ENCODE measurements at regions not wholly inside any gene's neighbourhood (a gene's known extent, or its start where the extent isn't known, plus 50 kb on each side); places are given as distances from the start of the nearest gene placed in this dataset.

DNA sequence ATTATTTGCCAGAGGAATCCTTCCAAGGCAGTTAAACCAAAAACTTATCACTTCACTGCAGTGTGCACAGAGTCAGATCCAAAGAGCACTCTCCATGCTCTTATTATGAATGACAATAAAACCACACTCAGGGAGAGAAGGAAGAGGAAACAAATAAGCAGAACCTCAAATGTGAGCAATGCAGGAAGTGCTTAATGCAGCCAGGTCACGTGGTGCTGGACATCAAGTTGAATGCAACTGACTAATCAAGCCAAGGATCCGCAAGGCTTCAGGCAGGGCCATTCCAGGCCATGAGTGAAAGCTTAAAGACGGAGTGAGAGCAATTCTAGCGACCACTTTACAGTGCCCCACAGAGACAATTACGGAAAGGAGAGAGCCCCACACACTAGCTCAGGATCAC lies 230.4 kb upstream of the PUM3 start:
- TF ChIP-seq, protein P1, sequence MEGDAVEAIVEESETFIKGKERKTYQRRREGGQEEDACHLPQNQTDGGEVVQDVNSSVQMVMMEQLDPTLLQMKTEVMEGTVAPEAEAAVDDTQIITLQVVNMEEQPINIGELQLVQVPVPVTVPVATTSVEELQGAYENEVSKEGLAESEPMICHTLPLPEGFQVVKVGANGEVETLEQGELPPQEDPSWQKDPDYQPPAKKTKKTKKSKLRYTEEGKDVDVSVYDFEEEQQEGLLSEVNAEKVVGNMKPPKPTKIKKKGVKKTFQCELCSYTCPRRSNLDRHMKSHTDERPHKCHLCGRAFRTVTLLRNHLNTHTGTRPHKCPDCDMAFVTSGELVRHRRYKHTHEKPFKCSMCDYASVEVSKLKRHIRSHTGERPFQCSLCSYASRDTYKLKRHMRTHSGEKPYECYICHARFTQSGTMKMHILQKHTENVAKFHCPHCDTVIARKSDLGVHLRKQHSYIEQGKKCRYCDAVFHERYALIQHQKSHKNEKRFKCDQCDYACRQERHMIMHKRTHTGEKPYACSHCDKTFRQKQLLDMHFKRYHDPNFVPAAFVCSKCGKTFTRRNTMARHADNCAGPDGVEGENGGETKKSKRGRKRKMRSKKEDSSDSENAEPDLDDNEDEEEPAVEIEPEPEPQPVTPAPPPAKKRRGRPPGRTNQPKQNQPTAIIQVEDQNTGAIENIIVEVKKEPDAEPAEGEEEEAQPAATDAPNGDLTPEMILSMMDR (IDR thresholded peaks at IDR 0.05) = no peak
- TF ChIP-seq POLR2A (IDR thresholded peaks at IDR 0.05) (no peak), POLR2AphosphoS5 (IDR thresholded peaks at IDR 0.05) (no peak)
